ENCODE measurements at regions not wholly inside any gene's neighbourhood (a gene's known extent, or its start where the extent isn't known, plus 50 kb on each side); places are given as distances from the start of the nearest gene placed in this dataset.

- TF ChIP-seq POLR2AphosphoS5 (IDR thresholded peaks at IDR 0.05) (no peak), EP300 (IDR thresholded peaks at IDR 0.05) (no peak), POLR2A (IDR thresholded peaks at IDR 0.05) (no peak), CTCF (IDR thresholded peaks at IDR 0.05) (no peak)
- WGBS, 5 donors = 21 to 52% (median 46%) methylated on average over 4 of the region's 4 CpGs
- peaks cover 0 to 8% (median 4%) of the 10 kb centered on the region in 4 donors for H3K4me1 ChIP-seq
- peak overlapping the region in 1 of 5 donors; percentile 9 for H3K27ac ChIP-seq
- H3K9me3 ChIP-seq = no peaks in the 10 kb centered on the region
- H3K36me3 ChIP-seq = no peaks in the 10 kb centered on the region
- no peak for DNase-seq
- intact Hi-C loops (cut with DNase I; ENCODE audit: low total_unique reads) = no loop called here
- H3K27me3 ChIP-seq = no peaks in the 10 kb centered on the region
- no peak overlapping the region for H3K4me3 ChIP-seq
These were observed 296.7 kb downstream of the ARL4A start for GRCh38 chr7:12984117-12984516.

- TF ChIP-seq POLR2AphosphoS5 (IDR thresholded peaks at IDR 0.05) = no peak
- Histone ChIP-seq H3K9me3 (no peaks in the 10 kb centered on the region), H3K27me3 (no peaks in the 10 kb centered on the region), H3K36me3 (no peaks in the 10 kb centered on the region), H3K4me3 (no peak overlapping the region), H3K27ac (peak overlapping the region in 1 of 5 donors; percentile 8), H3K4me1 (peaks cover 0 to 8% (median 4%) of the 10 kb centered on the region in 4 donors)
- DNase-seq = no peak
- WGBS, 5 donors = 35 to 65% (median 49%) methylated on average over 1 of the region's 1 CpG
- intact Hi-C loops (cut with DNase I; ENCODE audit: low total_unique reads) = no loop called here
These were observed 297.8 kb downstream of the ARL4A start for GRCh38 chr7:12985228-12985627.

- DNase-seq = no peak
- H3K9me3 ChIP-seq = no peaks in the 10 kb centered on the region
- intact Hi-C loops (cut with DNase I; ENCODE audit: low total_unique reads) = no loop called here
These were observed 298.3 kb downstream of the ARL4A start for GRCh38 chr7:12985752-12986151.

GRCh38 chr7:12987238-12987637 is 299.8 kb downstream of the ARL4A start:
- intact Hi-C loops (cut with DNase I; ENCODE audit: low total_unique reads) = no loop called here
- no peaks in the 10 kb centered on the region for H3K9me3 ChIP-seq
- H3K4me3 ChIP-seq = no peak overlapping the region
- TF ChIP-seq CTCF (IDR thresholded peaks at IDR 0.05) (no peak), EP300 (IDR thresholded peaks at IDR 0.05) (no peak), POLR2AphosphoS5 (IDR thresholded peaks at IDR 0.05) (no peak), POLR2A (IDR thresholded peaks at IDR 0.05) (no peak)
- H3K4me1 ChIP-seq = peaks cover 0 to 8% (median 4%) of the 10 kb centered on the region in 4 donors
- no peaks in the 10 kb centered on the region for H3K36me3 ChIP-seq
- no peaks in the 10 kb centered on the region for H3K27me3 ChIP-seq
- DNase-seq = no peak
- H3K27ac ChIP-seq = peak overlapping the region in 1 of 5 donors; percentile 14

More at GRCh38 chr7:12985752-12986151, 298.3 kb downstream of the ARL4A start:
- Histone ChIP-seq H3K4me1 (peaks cover 0 to 8% (median 4%) of the 10 kb centered on the region in 4 donors), H3K36me3 (no peaks in the 10 kb centered on the region), H3K4me3 (no peak overlapping the region), H3K27me3 (no peaks in the 10 kb centered on the region), H3K27ac (no peak overlapping the region)
- 77 to 87% (median 85%) methylated on average over 2 of the region's 2 CpGs for WGBS, 5 donors
- TF ChIP-seq EP300 (IDR thresholded peaks at IDR 0.05) = no peak
- TF ChIP-seq CTCF (IDR thresholded peaks at IDR 0.05) = no peak
- no peak for TF ChIP-seq POLR2AphosphoS5 (IDR thresholded peaks at IDR 0.05)
- TF ChIP-seq POLR2A (IDR thresholded peaks at IDR 0.05) = no peak

GRCh38 chr7:12990440-12990839 is 303.0 kb downstream of the ARL4A start:
- Histone ChIP-seq H3K27ac (no peak overlapping the region), H3K9me3 (no peaks in the 10 kb centered on the region), H3K36me3 (no peaks in the 10 kb centered on the region), H3K4me1 (peaks cover 0 to 4% (median under 1%) of the 10 kb centered on the region in 4 donors), H3K4me3 (no peak overlapping the region), H3K27me3 (no peaks in the 10 kb centered on the region)
- TF ChIP-seq EP300 (IDR thresholded peaks at IDR 0.05) (no peak), CTCF (IDR thresholded peaks at IDR 0.05) (no peak), POLR2A (IDR thresholded peaks at IDR 0.05) (no peak), POLR2AphosphoS5 (IDR thresholded peaks at IDR 0.05) (no peak)
- WGBS, 5 donors = 87 to 94% (median 89%) methylated on average over 4 of the region's 4 CpGs
- intact Hi-C loops (cut with DNase I; ENCODE audit: low total_unique reads) = no loop called here
- DNase-seq = no peak

Data from stomach (tissue), 8 donors.